ENCODE measurements at regions not wholly inside any gene's neighbourhood (a gene's known extent, or its start where the extent isn't known, plus 50 kb on each side); places are given as distances from the start of the nearest gene placed in this dataset.

DNA sequence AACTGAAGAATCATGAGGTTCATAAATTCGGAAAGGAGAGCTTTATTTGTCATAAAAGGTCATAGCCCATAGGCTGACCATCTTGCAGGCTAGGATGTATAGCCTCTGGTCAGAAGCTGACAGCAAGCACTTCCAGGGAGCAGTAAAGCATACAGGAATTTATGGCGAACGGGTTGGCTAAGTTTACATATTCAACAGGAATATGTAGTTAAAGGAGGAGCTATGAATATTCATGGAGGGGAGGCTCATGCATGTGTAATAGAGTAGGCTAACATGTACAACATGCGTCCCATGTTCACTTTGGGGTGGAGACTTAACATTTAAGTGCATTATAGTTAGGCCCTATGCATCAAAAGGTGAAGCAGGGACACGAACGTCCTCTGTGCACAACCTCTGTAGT lies 1425.7 kb upstream of the TENM3 start:
- no peak for ATAC-seq (replicated peaks; ENCODE audit: extremely low read depth, poor library complexity, severe bottlenecking)
- H3K9me3 Mint-ChIP-seq: peaks cover 22% of the 10 kb centered on the region
- H3K27ac Mint-ChIP-seq (ENCODE audit: low read depth): no peak overlapping the region
- no peak overlapping the region for H3K4me3 Mint-ChIP-seq
- H3K27me3 Mint-ChIP-seq: no peaks in the 10 kb centered on the region
- no peaks in the 10 kb centered on the region for H3K4me1 Mint-ChIP-seq
- DNase-seq (ENCODE audit: low spot score in 2 of 2): no peak
- H3K36me3 Mint-ChIP-seq (ENCODE audit: insufficient read depth): no peaks in the 10 kb centered on the region

DNA sequence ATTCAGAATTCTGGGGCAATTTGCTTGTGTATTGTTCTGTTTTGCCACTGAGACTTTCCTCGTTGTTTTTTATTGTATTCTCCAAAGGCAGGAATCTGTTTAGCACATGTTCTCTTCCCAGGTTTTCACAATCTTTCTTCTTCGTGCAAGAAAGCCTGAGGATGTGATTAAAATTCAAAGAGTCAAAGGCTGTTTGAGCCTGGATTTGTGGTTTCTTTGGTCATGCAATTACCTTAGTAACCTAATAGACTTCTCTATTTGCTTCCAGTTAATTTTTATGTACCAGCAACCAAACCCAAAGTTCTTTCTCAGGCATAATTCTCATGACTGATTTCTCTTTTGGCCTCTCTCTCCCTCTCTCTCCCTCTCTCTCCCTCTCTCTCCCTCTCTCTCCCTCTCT lies 1420.1 kb upstream of the TENM3 start:
- ATAC-seq (replicated peaks; ENCODE audit: extremely low read depth, poor library complexity, severe bottlenecking) (no peak), DNase-seq (ENCODE audit: low spot score in 2 of 2) (no peak)
- H3K4me1 Mint-ChIP-seq: no peaks in the 10 kb centered on the region
- H3K4me3 Mint-ChIP-seq: no peak overlapping the region
- H3K27ac Mint-ChIP-seq (ENCODE audit: low read depth): no peak overlapping the region
- H3K9me3 Mint-ChIP-seq: peaks cover 12% of the 10 kb centered on the region
- no peaks in the 10 kb centered on the region for H3K27me3 Mint-ChIP-seq
- no peaks in the 10 kb centered on the region for H3K36me3 Mint-ChIP-seq (ENCODE audit: insufficient read depth)

DNA sequence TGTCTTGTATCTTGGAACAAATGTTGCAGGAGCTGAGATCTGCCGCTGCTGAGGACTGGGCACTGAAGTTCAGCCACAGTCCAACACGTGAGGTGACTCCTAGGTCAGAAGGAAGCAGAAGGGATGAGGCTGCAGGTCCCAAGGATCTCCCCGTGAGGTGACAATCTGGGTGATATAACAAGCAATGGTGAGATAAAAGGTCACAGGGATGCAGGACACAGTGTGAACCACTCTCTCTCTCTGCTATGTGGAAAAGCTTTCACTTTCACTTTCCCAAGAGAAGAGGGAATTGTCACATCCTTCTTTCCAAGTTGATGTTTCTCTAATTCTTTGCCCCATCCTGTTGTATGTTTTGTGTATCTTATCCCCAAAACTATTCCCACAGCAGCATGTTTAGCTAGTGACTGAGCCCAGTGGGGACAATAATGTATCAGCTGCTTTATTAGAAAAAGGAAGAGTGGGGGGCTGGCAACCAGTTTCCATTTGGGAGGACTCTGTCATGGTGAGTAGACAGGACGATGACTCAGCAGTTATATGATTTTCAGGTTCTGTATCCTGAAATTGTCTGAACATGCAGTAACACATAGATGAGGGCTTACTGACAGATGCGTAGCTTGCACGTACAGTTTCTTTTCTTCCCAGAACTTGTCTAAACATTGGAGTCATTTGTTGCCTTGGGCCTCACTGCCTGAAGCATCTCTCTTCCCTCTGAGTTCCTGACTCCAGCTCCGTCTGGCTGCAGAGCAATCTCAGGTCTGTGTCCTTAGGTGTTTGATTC lies 1415.8 kb upstream of the TENM3 start:
- no peak overlapping the region for H3K27ac Mint-ChIP-seq (ENCODE audit: low read depth)
- no peaks in the 10 kb centered on the region for H3K27me3 Mint-ChIP-seq
- ATAC-seq (replicated peaks; ENCODE audit: extremely low read depth, poor library complexity, severe bottlenecking) (no peak), DNase-seq (ENCODE audit: low spot score in 2 of 2) (no peak)
- H3K4me1 Mint-ChIP-seq: no peaks in the 10 kb centered on the region
- no peaks in the 10 kb centered on the region for H3K36me3 Mint-ChIP-seq (ENCODE audit: insufficient read depth)
- no peak overlapping the region for H3K4me3 Mint-ChIP-seq
- peaks cover 6% of the 10 kb centered on the region for H3K9me3 Mint-ChIP-seq

- no peak for ATAC-seq (replicated peaks; ENCODE audit: extremely low read depth, poor library complexity, severe bottlenecking)
- peaks cover 6% of the 10 kb centered on the region for H3K9me3 Mint-ChIP-seq
- no peaks in the 10 kb centered on the region for H3K36me3 Mint-ChIP-seq (ENCODE audit: insufficient read depth)
- H3K27me3 Mint-ChIP-seq: no peaks in the 10 kb centered on the region
- no peaks in the 10 kb centered on the region for H3K4me1 Mint-ChIP-seq
- no peak for DNase-seq (ENCODE audit: low spot score in 2 of 2)
- H3K4me3 Mint-ChIP-seq: no peak overlapping the region
- no peak overlapping the region for H3K27ac Mint-ChIP-seq (ENCODE audit: low read depth)
These were observed 1414.7 kb upstream of the TENM3 start for GRCh38 chr4:180828455-180829018.

DNA sequence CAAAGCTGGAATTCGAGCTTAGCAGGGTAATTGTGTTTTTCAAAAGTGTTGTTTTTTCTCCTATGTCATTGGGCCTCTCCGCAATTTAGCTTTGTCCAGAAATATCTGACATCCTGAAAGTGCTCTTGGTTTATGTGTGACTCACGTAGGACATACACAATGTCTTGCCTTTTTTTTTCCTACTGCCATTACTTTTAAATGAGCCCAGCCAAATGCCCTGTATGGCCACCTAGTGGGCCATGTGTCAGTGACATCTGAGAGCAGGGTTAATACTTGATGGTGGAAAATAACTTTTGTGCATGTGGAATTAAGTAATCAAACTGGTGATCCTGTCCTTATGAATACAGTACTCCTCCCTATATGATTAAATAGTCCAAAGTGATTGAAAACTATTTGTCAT lies 1411.1 kb upstream of the TENM3 start:
- DNase-seq (ENCODE audit: low spot score in 2 of 2): no peak
- H3K9me3 Mint-ChIP-seq: peaks cover 9% of the 10 kb centered on the region
- H3K4me1 Mint-ChIP-seq: no peaks in the 10 kb centered on the region

DNA sequence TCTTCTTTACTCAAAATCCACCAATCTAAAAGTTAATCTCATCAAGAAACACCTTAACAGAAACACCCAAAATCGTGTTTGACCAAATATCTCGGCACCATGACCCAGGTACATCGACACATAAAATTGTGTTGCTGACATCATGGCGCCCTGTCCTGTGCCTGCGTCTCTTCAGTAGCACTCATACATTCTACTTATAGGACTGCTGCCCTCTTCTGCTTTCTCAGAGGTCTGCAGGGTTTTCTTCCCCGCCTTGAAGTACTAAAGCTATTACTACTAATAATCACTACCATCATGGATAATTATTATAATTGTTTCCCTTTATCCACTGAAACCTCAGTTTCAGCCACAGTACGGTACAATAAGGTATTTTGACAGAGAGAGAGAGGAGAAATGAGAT lies 1403.1 kb upstream of the TENM3 start:
- no peaks in the 10 kb centered on the region for H3K36me3 Mint-ChIP-seq (ENCODE audit: insufficient read depth)
- DNase-seq (ENCODE audit: low spot score in 2 of 2) (no peak), ATAC-seq (replicated peaks; ENCODE audit: extremely low read depth, poor library complexity, severe bottlenecking) (no peak)
- H3K4me3 Mint-ChIP-seq: no peak overlapping the region
- H3K27me3 Mint-ChIP-seq: no peaks in the 10 kb centered on the region
- no peak overlapping the region for H3K27ac Mint-ChIP-seq (ENCODE audit: low read depth)
- no peaks in the 10 kb centered on the region for H3K4me1 Mint-ChIP-seq
- peaks cover 11% of the 10 kb centered on the region for H3K9me3 Mint-ChIP-seq

More for the DNA sequence above, 1411.1 kb upstream of the TENM3 start:
- no peak for ATAC-seq (replicated peaks; ENCODE audit: extremely low read depth, poor library complexity, severe bottlenecking)
- Mint-ChIP-seq H3K27me3 (no peaks in the 10 kb centered on the region), H3K27ac (ENCODE audit: low read depth) (no peak overlapping the region), H3K36me3 (ENCODE audit: insufficient read depth) (no peaks in the 10 kb centered on the region), H3K4me3 (no peak overlapping the region)

DNA sequence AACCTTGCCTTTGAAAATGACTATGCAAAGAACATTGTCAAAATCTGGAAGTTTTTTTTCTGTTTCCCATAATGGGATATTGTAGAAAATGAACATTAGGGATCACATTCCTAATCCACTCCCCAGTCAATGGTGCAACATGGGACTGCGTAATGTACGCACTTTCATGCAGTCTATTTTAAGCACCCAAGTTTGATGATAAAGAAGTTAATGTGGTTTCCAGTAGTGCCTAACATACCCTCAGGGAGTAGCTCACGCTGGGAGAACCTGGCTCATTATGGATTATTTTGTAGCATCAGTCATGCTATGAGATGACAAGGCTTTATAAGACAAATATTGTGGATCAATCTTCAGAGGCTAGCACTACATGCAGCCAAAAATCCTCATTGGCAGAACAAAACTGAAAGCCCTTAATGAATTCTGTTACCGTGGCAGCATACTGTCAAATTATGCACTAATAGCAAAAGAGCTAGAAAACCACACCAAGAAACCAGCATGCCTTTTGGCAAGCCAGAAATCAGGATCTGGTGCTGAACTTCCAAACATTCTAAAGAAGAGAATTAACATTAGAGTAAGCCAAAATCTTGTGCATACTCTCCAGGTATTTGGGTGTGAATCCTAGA lies 1392.8 kb upstream of the TENM3 start:
- Mint-ChIP-seq H3K36me3 (ENCODE audit: insufficient read depth) (no peaks in the 10 kb centered on the region), H3K9me3 (no peaks in the 10 kb centered on the region), H3K27me3 (no peaks in the 10 kb centered on the region), H3K27ac (ENCODE audit: low read depth) (no peak overlapping the region), H3K4me3 (no peak overlapping the region), H3K4me1 (no peaks in the 10 kb centered on the region)
- no peak for ATAC-seq (replicated peaks; ENCODE audit: extremely low read depth, poor library complexity, severe bottlenecking)
- no peak for DNase-seq (ENCODE audit: low spot score in 2 of 2)

- Mint-ChIP-seq H3K9me3 (no peaks in the 10 kb centered on the region), H3K36me3 (ENCODE audit: insufficient read depth) (no peaks in the 10 kb centered on the region), H3K4me3 (no peak overlapping the region), H3K4me1 (no peaks in the 10 kb centered on the region), H3K27ac (ENCODE audit: low read depth) (no peak overlapping the region), H3K27me3 (no peaks in the 10 kb centered on the region)
- DNase-seq (ENCODE audit: low spot score in 2 of 2): no peak
- no peak for ATAC-seq (replicated peaks; ENCODE audit: extremely low read depth, poor library complexity, severe bottlenecking)
These were observed 1390.5 kb upstream of the TENM3 start for GRCh38 chr4:180852738-180853137.

DNA sequence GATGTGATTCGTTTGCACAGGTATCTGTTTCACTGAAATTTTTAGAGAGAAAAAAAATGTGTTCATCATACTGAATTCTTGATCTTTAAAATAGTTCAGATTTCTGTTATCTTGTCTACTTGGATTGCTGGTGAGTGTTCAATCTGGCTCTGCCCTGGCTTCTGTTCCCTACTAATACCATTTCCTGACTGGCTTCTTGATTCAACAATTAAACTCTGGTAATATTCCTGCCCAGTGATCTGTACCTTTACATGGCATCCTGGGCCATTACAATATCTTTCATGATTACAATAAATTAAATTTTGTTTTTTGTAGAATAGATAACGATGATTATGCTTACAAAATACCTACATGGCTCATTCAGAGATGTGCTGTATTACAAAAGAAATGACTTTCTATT lies 1388.0 kb upstream of the TENM3 start:
- H3K27me3 Mint-ChIP-seq: no peaks in the 10 kb centered on the region
- H3K9me3 Mint-ChIP-seq: peaks cover 9% of the 10 kb centered on the region
- no peak overlapping the region for H3K4me3 Mint-ChIP-seq
- ATAC-seq (replicated peaks; ENCODE audit: extremely low read depth, poor library complexity, severe bottlenecking) (no peak), DNase-seq (ENCODE audit: low spot score in 2 of 2) (no peak)
- H3K4me1 Mint-ChIP-seq: no peaks in the 10 kb centered on the region
- no peaks in the 10 kb centered on the region for H3K36me3 Mint-ChIP-seq (ENCODE audit: insufficient read depth)
- H3K27ac Mint-ChIP-seq (ENCODE audit: low read depth): no peak overlapping the region

- no peak for DNase-seq (ENCODE audit: low spot score in 2 of 2)
- Mint-ChIP-seq H3K4me3 (no peak overlapping the region), H3K27ac (ENCODE audit: low read depth) (no peak overlapping the region), H3K27me3 (no peaks in the 10 kb centered on the region), H3K9me3 (peaks cover 25% of the 10 kb centered on the region), H3K4me1 (no peaks in the 10 kb centered on the region), H3K36me3 (ENCODE audit: insufficient read depth) (no peaks in the 10 kb centered on the region)
- ATAC-seq (replicated peaks; ENCODE audit: extremely low read depth, poor library complexity, severe bottlenecking): no peak
These were observed 1383.0 kb upstream of the TENM3 start for GRCh38 chr4:180860089-180860720.

DNA sequence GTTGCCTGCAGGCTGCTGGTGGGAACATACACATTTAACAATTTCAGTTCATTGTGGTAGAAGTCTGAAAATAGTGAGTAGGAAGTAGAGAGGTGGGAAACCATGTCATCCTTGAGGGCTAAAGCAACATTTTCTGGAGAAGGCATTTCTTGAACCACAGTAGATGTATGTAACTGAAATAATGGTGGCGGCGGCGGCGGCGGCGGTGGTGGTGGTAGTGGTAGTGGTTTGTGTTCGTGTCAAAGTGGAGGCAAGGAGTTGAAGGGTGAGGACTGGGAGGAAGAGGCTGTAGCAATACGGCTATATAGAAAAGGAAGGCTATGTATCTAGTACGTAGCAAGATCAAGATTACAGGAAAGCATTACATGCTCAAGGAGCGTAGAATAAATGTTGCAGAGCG lies 1381.6 kb upstream of the TENM3 start:
- Mint-ChIP-seq H3K36me3 (ENCODE audit: insufficient read depth) (no peaks in the 10 kb centered on the region), H3K9me3 (peaks cover 25% of the 10 kb centered on the region), H3K27ac (ENCODE audit: low read depth) (no peak overlapping the region), H3K27me3 (no peaks in the 10 kb centered on the region), H3K4me1 (no peaks in the 10 kb centered on the region), H3K4me3 (no peak overlapping the region)
- DNase-seq (ENCODE audit: low spot score in 2 of 2): no peak
- no peak for ATAC-seq (replicated peaks; ENCODE audit: extremely low read depth, poor library complexity, severe bottlenecking)

DNA sequence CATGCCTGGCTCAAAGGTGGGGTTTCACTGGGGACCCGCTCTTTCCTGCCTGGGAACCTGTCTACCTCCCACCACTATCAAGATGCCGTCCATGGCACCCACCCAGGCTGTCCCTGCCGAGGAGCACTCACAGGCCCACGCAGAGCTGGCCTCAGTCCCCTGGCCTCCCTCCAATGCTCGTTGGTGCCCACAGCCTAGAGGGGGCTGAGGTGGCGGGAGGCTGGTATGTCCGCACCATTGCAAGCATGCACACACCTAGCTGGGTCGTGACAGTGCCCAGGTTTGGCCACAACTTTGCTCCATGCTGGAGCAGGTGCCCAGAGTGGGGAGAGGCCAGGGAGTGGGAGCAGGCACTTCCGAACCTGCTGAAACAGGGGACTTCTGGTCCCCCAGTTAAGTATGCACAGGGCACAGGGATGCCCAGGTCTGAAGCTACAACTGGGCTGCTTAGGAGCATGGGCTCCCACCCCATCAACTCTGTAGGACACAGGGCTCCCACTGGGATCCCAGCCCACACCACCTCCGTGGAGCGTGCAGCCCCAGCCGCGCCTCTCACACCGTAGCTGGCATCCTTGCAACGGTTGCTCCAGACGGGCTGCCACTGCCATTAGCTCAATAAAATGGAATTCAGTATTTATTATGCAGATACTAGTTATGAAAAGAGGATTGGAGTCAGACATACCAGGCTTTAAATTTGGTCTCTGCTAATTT lies 1376.1 kb upstream of the TENM3 start:
- Mint-ChIP-seq H3K4me1 (no peaks in the 10 kb centered on the region), H3K4me3 (no peak overlapping the region), H3K27ac (ENCODE audit: low read depth) (no peak overlapping the region), H3K27me3 (no peaks in the 10 kb centered on the region), H3K9me3 (peaks cover 13% of the 10 kb centered on the region), H3K36me3 (ENCODE audit: insufficient read depth) (no peaks in the 10 kb centered on the region)
- ATAC-seq (replicated peaks; ENCODE audit: extremely low read depth, poor library complexity, severe bottlenecking): no peak
- DNase-seq (ENCODE audit: low spot score in 2 of 2): no peak

Measured in central memory CD8-positive, alpha-beta T cell (primary cell).